ENCODE measurements at regions not wholly inside any gene's neighbourhood (a gene's known extent, or its start where the extent isn't known, plus 50 kb on each side); places are given as distances from the start of the nearest gene placed in this dataset.

GRCh38 chr10:4254101-4254994 lies 469.3 kb upstream of the KLF6 start:
- TF ChIP-seq CTCF (IDR thresholded peaks at IDR 0.05; ENCODE audit: low read depth, low read length, missing input control) (no peak), EGR1 (IDR thresholded peaks at IDR 0.05; ENCODE audit: low read depth in 2 of 2) (no peak), TAF1 (conservative IDR thresholded peaks at IDR 0.05) (no peak), YY1 (IDR thresholded peaks at IDR 0.05) (no peak), SP1 (IDR thresholded peaks at IDR 0.05) (no peak)

Measured in liver (tissue), 3 donors.